ENCODE measurements at regions not wholly inside any gene's neighbourhood (a gene's known extent, or its start where the extent isn't known, plus 50 kb on each side); places are given as distances from the start of the nearest gene placed in this dataset.

GRCh38 chr7:20021831-20022230, 195.4 kb downstream of the MACC1 start:
- DNase-seq (ENCODE audit: low read depth): no peak

DNA sequence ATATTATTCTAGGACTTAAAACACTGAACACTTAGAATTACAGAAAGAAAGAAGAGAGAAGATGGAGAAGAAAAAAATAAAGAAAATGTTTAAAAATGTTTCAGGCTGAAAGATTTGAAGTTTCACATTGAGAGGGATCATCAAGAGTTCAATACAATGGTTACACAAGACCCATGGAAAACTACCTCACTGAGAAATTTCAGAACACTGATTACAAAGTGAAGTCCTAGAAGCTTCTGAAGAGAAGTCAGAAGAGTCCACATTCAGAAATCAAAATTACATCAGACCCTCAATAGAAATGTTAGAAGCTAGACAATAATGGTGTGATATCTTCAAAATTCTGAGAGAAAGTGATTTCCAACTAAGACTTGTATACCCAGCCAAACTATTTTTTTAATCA, 196.1 kb downstream of the MACC1 start:
- no peak for DNase-seq (ENCODE audit: low read depth)

DNA sequence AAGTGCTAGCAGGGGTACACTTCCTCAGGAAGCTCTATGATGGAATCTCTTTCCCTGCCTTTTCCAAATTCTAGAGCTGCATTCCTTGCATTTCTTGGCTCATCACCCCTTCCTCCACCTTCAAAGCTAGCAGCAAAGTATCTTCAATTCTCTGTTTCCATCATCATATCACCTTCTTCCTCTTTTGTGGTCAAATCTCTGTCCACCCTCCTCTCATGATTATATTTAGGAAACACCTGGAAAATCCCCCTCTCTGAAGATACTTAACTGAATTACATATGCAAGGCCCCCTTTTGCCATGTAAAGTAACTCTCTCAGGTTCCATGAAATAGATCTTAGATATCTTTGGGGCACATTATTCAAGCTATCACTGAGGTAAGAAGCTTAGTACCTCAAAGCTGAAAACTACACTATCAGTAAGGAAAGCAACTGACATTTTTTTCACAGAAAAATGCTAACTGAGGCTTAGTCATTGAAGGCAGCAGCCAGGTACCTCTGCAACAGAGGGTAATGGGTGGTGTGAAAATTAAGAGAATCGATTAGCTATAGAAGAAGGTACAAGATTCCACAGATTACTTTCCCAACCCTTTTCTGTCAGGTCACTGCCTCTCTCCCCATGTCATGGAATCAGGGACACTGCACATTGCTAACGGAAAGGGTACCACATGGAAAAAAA, 197.3 kb downstream of the MACC1 start:
- DNase-seq (ENCODE audit: low read depth): no peak

- DNase-seq (ENCODE audit: low read depth): no peak
These were observed 200.5 kb downstream of the MACC1 start for GRCh38 chr7:20016669-20017068.

- DNase-seq (ENCODE audit: low read depth): no peak
These were observed 203.6 kb downstream of the MACC1 start for GRCh38 chr7:20013536-20013935.

DNA sequence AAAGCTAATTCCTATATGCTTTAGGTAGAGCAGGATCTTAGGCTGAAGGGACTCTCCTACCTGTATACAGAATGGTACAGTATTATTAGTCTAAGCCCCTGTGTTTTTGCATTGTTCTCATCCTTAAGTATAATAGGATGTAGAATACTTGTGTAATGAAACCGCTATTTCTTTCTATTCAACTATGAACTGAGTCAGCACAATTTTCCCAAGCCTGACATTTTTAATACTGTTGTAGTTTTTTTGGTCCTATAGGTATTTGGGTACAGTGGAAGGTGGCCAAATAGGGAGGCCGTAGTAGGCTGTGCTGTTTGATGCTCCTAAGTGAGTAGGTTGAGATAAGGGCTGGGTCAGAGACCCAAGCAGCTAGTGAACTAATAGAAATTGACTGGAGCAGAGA, 205.1 kb downstream of the MACC1 start:
- no peak for DNase-seq (ENCODE audit: low read depth)

DNA sequence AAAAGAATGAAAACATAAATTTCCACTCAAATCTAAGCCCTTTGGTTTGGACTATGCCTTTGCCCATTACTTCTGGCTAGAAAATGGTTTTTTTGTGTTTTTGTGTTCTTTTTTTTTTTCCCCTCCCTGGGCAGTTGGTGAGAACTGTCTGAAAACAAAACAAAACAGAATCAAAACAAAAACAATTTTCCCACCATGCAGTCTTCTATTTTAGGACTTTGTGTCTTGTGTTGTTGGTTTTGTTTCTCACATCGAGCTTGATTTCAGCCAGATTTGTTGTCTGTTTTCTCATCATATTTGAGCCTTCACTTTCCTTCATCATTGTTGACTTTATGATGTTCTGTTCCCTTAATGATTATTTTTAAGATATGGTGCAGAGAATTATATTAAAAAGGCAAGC, 206.3 kb downstream of the MACC1 start:
- DNase-seq (ENCODE audit: low read depth): no peak

GRCh38 chr7:20007510-20007909, 209.7 kb downstream of the MACC1 start:
- no peak for DNase-seq (ENCODE audit: low read depth)

DNA sequence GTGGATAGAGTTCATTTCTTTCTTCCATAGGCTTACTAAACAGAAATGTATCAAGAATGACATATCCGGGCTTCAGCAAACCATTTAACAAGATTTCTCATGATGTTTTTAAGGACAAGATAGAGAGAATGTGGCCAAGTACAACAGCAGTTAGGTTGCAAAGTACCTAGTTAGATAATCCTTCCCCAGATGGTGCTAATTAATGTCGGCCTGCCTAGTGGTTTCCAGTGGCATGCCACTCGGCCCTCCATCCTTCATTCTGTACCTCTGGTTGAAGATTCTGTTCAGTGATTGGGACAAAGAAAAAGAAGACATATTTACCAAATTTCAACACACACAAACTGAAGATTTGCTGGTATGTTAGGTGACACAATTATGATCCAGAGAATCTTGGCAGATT, 212.1 kb downstream of the MACC1 start:
- DNase-seq (ENCODE audit: low read depth): no peak

DNA sequence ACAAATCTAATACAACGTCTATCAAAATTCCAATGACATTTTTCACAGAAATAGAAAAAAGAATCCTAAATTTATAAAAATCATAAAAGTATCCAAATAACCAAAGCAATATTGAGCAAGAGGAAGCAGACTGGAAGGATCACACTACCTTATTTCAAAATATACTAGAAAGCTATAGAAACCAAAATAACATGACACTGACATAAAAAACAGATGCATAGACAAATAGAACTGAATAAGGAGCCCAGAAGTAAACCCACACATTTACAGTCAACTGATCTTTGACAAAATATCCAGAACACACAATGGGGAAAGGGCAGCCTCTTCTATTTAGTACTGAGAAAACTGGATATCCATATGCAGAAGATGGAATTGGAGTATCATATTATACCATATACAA, 217.5 kb downstream of the MACC1 start:
- DNase-seq (ENCODE audit: low read depth): no peak

DNA sequence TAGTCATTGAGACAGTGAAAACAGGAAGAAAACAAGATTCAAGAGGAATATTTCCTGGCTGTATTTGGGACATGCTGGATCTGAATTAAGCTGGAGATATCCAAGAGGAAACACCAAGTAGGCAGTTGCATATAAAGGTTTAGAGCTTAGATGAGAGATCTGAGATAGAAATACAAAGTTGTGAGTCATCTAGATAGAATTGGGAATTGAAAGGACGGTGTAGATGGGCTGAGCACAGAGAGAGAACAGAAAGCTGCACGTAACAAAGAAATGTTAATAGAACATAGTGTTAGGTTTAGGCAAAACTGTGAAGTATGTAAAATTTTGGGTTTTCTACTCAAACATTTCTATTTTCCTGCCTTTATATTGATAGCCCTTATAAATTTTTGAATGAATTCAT, 218.5 kb upstream of the TMEM196 start:
- DNase-seq (ENCODE audit: low read depth): no peak

- no peak for DNase-seq (ENCODE audit: low read depth)
These were observed 216.5 kb upstream of the TMEM196 start for GRCh38 chr7:19989906-19990305.

- DNase-seq (ENCODE audit: low read depth): no peak
These were observed 215.4 kb upstream of the TMEM196 start for GRCh38 chr7:19988860-19989259.

- DNase-seq (ENCODE audit: low read depth): peak; percentile 25
These were observed 210.8 kb upstream of the TMEM196 start for GRCh38 chr7:19984231-19984632.

GRCh38 chr7:19982841-19983835, 209.7 kb upstream of the TMEM196 start:
- peak; percentile 83 for DNase-seq (ENCODE audit: low read depth)

DNA sequence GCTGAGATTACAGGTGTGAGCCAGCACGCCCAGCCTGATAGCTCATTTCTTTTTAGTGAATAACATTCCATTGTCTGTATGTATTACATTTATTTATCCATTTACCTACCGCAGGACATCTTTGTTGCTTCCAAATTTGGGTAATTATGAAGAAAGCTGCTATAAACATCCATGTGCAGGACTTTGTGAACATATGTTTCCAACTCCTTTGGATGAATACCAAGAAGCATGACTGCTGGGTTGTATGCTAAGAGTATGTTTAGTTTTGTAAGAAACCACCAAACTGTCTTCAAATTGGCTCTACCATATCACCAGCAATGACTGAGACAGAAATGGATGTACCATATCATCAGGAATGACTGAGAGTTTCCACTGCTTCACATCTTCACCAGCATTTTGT, 200.2 kb upstream of the TMEM196 start:
- no peak for DNase-seq (ENCODE audit: low read depth)

- DNase-seq (ENCODE audit: low read depth): no peak
These were observed 199.5 kb upstream of the TMEM196 start for GRCh38 chr7:19972876-19973275.

- no peak for DNase-seq (ENCODE audit: low read depth)
These were observed 198.5 kb upstream of the TMEM196 start for GRCh38 chr7:19971956-19972355.

- DNase-seq (ENCODE audit: low read depth): no peak
These were observed 197.1 kb upstream of the TMEM196 start for GRCh38 chr7:19970514-19970913.

GRCh38 chr7:19969859-19970493, 196.6 kb upstream of the TMEM196 start:
- DNase-seq (ENCODE audit: low read depth): peak; percentile 36

- DNase-seq (ENCODE audit: low read depth): peak; percentile 26
These were observed 190.8 kb upstream of the TMEM196 start for GRCh38 chr7:19964246-19964645.

DNA sequence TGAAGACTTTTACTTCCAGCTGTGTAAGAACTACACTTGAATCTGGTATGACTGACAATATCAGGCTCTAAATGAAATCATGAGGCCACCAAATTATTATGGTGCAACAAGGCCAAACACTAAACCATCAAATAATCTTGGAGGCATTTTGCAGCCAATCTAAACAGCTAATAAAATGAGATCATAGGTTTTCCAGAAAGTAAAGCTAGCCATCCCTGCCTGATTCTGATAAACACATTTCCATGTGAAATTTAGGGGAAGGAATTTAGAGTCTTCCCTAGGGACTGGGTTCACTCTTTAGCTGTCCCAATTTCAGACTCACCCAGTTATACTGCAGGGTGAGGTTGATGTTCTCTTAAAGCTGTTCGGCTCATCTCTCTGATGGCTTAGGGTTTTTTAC, 190.3 kb upstream of the TMEM196 start:
- DNase-seq (ENCODE audit: low read depth): no peak

All from Daoy (cell line).